Uterus (tissue), 3 donors: ENCODE measurements at regions not wholly inside any gene's neighbourhood (a gene's known extent, or its start where the extent isn't known, plus 50 kb on each side); places are given as distances from the start of the nearest gene placed in this dataset.

Source experiments
- DNase-seq, 2 donors: peaks; one replicate each; pipeline ENCODE4 v3.0.0-alpha.2; 2019 to 2020
- H3K27ac ChIP-seq, 2 donors: fragments of 200-600 bp; sonication (generic); 1 replicate in 1 of 2; 2 replicates in 1 of 2; pipeline ENCODE4 v1.5.1; 2016 to 2018
- H3K27me3 ChIP-seq, 2 donors: fragments of 200-600 bp; sonication (generic); one replicate each; pipeline ENCODE4 v1.5.1; 2018 to 2019; ENCODE audit warnings: control low read depth in 1 of 2
- H3K36me3 ChIP-seq, 2 donors: fragments of 200-600 bp; sonication (generic); one replicate each; pipeline ENCODE4 v1.5.1; 2019; ENCODE audit warnings: control low read depth in 1 of 2
- H3K4me1 ChIP-seq, 2 donors: fragments of 200-600 bp; sonication (generic); one replicate each; pipeline ENCODE4 v1.5.1; 2018 to 2019; ENCODE audit warnings: control low read depth in 1 of 2
- H3K4me3 ChIP-seq, 2 donors: fragments of 200-600 bp; sonication (generic); 1 replicate in 1 of 2; 2 replicates in 1 of 2; pipeline ENCODE4 v1.5.1; 2018 to 2019; ENCODE audit warnings: mild to moderate bottlenecking in 1 of 2
- H3K9me3 ChIP-seq, 2 donors: fragments of 200-600 bp; sonication (generic); one replicate each; pipeline ENCODE4 v1.5.1; 2019; ENCODE audit warnings: control low read depth in 1 of 2
- CTCF ChIP-seq, 4 experiments: fragments of 200-600 bp in 2 of 4; fragments of 450-650 bp in 2 of 4; sonication (generic) in 2 of 4; IDR thresholded peaks; one replicate each; pipeline ENCODE4 v1.5.1; 2016 to 2019; ENCODE audit warnings: antibody characterized with exemption in 4 of 4, mild to moderate bottlenecking in 2 of 4, moderate library complexity in 1 of 4
- POLR2A ChIP-seq, 2 donors: fragments of 450-650 bp; IDR thresholded peaks; one replicate each; pipeline ENCODE4 v1.6.1; 2016; ENCODE audit warnings: antibody characterized with exemption in 2 of 2, mild to moderate bottlenecking in 1 of 2, moderate library complexity in 1 of 2
- intact Hi-C: fragments of 100-400 bp; cut with DNase I; formaldehyde crosslinking; loops from one replicate; pipeline ENCODE4 v1.15.1; 2023; ENCODE audit warnings: low total_unique reads
- donor health status: DM: yes; HTN: yes; CAD: no.

- H3K4me3 ChIP-seq, result no peak overlapping the region
- H3K27me3 ChIP-seq, result no peaks in the 10 kb centered on the region
- DNase-seq, result no peak
- intact Hi-C loops, result no loop called here
- no peaks in the 10 kb centered on the region for H3K9me3 ChIP-seq
- no peaks in the 10 kb centered on the region for H3K36me3 ChIP-seq
- H3K4me1 ChIP-seq, result no peaks in the 10 kb centered on the region
- no peak for TF ChIP-seq CTCF (IDR thresholded peaks at IDR 0.05)
- no peak for TF ChIP-seq POLR2A (IDR thresholded peaks at IDR 0.05)
- no peak overlapping the region for H3K27ac ChIP-seq
These were observed 130.1 kb upstream of the PIEZO2 start for GRCh38 chr18:11279461-11279860.

GRCh38 chr18:11276678-11277077, 127.3 kb upstream of the PIEZO2 start:
- no peak overlapping the region for H3K27ac ChIP-seq
- TF ChIP-seq CTCF (IDR thresholded peaks at IDR 0.05) (no peak), POLR2A (IDR thresholded peaks at IDR 0.05) (no peak)
- no peaks in the 10 kb centered on the region for H3K4me1 ChIP-seq
- no peak overlapping the region for H3K4me3 ChIP-seq
- DNase-seq, result no peak
- no peaks in the 10 kb centered on the region for H3K9me3 ChIP-seq
- intact Hi-C loops, result no loop called here
- H3K36me3 ChIP-seq, result no peaks in the 10 kb centered on the region
- H3K27me3 ChIP-seq, result no peaks in the 10 kb centered on the region

GRCh38 chr18:11274144-11274794, 124.9 kb upstream of the PIEZO2 start:
- Histone ChIP-seq H3K36me3 (no peaks in the 10 kb centered on the region), H3K4me1 (no peaks in the 10 kb centered on the region), H3K27ac (no peak overlapping the region), H3K27me3 (no peaks in the 10 kb centered on the region), H3K9me3 (no peaks in the 10 kb centered on the region), H3K4me3 (no peak overlapping the region)
- TF ChIP-seq CTCF (IDR thresholded peaks at IDR 0.05), result no peak
- TF ChIP-seq POLR2A (IDR thresholded peaks at IDR 0.05), result no peak
- no peak for DNase-seq
- intact Hi-C loops, result no loop called here

- H3K27me3 ChIP-seq, result no peaks in the 10 kb centered on the region
- H3K36me3 ChIP-seq, result no peaks in the 10 kb centered on the region
- H3K9me3 ChIP-seq, result no peaks in the 10 kb centered on the region
- TF ChIP-seq POLR2A (IDR thresholded peaks at IDR 0.05), result no peak
- no peak for TF ChIP-seq CTCF (IDR thresholded peaks at IDR 0.05)
- H3K27ac ChIP-seq, result no peak overlapping the region
- intact Hi-C loops, result no loop called here
- H3K4me3 ChIP-seq, result no peak overlapping the region
- no peaks in the 10 kb centered on the region for H3K4me1 ChIP-seq
- DNase-seq, result no peak
These were observed 123.1 kb upstream of the PIEZO2 start for GRCh38 chr18:11272516-11272915.

- TF ChIP-seq CTCF (IDR thresholded peaks at IDR 0.05) (no peak), POLR2A (IDR thresholded peaks at IDR 0.05) (no peak)
- H3K9me3 ChIP-seq, result no peaks in the 10 kb centered on the region
These were observed 122.6 kb upstream of the PIEZO2 start for GRCh38 chr18:11271954-11272353.

More at GRCh38 chr18:11271954-11272353, 122.6 kb upstream of the PIEZO2 start:
- no peak overlapping the region for H3K27ac ChIP-seq
- no peak overlapping the region for H3K4me3 ChIP-seq
- intact Hi-C loops, result no loop called here
- H3K36me3 ChIP-seq, result no peaks in the 10 kb centered on the region
- H3K4me1 ChIP-seq, result no peaks in the 10 kb centered on the region
- no peak for DNase-seq
- H3K27me3 ChIP-seq, result no peaks in the 10 kb centered on the region
